Suprapubic skin (tissue), 4 donors: ENCODE measurements at regions not wholly inside any gene's neighbourhood (a gene's known extent, or its start where the extent isn't known, plus 50 kb on each side); places are given as distances from the start of the nearest gene placed in this dataset.

Experiments used
- DNase-seq, 2 donors: peaks; one replicate each; pipeline ENCODE4 v3.0.0-alpha.2; 2019; ENCODE audit warnings: low spot score in 2 of 2
- H3K27ac ChIP-seq: fragments of 200-600 bp; sonication (generic); one replicate; pipeline ENCODE4 v1.5.1; 2019
- H3K27me3 ChIP-seq: fragments of 200-600 bp; sonication (generic); one replicate; pipeline ENCODE4 v1.5.1; 2019
- H3K36me3 ChIP-seq: fragments of 200-600 bp; sonication (generic); one replicate; pipeline ENCODE4 v1.5.1; 2019
- H3K4me1 ChIP-seq: fragments of 200-600 bp; sonication (generic); one replicate; pipeline ENCODE4 v1.5.1; 2019
- H3K4me3 ChIP-seq: fragments of 200-600 bp; sonication (generic); one replicate; pipeline ENCODE4 v1.5.1; 2019; ENCODE audit warnings: mild to moderate bottlenecking
- H3K9me3 ChIP-seq: fragments of 200-600 bp; sonication (generic); one replicate; pipeline ENCODE4 v1.5.1; 2019
- EP300 ChIP-seq: sonication (generic); formaldehyde crosslinking; IDR thresholded peaks from one replicate; pipeline ENCODE4 v1.6.1; 2017; ENCODE audit warnings: antibody characterized with exemption
- POLR2A ChIP-seq, 2 donors: fragments of 450-650 bp; IDR thresholded peaks; one replicate each; pipeline ENCODE4 v1.6.1; 2017; ENCODE audit warnings: antibody characterized with exemption in 2 of 2, mild to moderate bottlenecking in 2 of 2, moderate library complexity in 2 of 2
- POLR2AphosphoS5 ChIP-seq, 3 donors: sonication (generic); formaldehyde crosslinking; IDR thresholded peaks; one replicate each; pipeline ENCODE4 v1.6.1; 2017; ENCODE audit warnings: antibody characterized with exemption in 3 of 3
- WGBS: methylation state at CpG from one replicate; pipeline ENCODE4 v1.1.5; 2018; 5-methylcytosine and 5-hydroxymethylcytosine counted together
- TF ChIP-seq, protein P1 (sequence below), 2 donors: fragments of 200-600 bp in 1 of 2; fragments of 450-650 bp in 1 of 2; sonication (generic) in 1 of 2; IDR thresholded peaks; one replicate each; pipeline ENCODE4 v1.5.1; 2016 to 2019; ENCODE audit warnings: antibody characterized with exemption in 2 of 2, mild to moderate bottlenecking in 1 of 2, moderate library complexity in 1 of 2

DNA sequence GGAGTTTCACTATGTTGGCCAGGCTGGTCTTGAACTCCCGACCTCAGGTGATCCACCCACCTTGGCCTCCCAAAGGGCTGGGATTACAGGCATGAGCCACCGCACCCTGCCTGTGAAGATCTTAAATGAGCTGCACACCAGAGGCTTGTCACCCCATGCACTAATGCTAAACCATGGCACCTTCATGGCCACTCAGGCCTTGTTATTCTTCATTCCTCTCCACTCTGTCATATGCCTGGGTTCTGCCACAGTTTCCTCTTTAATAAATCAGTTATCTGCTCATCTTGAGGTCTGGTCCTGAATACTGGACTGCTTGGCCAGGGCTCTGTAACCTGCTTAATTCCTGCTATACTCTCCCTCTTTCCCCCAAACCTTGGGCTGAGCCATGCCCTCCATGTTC lies 104.3 kb upstream of the FOXN2 start:
- Histone ChIP-seq H3K36me3 (no peaks in the 10 kb centered on the region), H3K27me3 (no peaks in the 10 kb centered on the region), H3K4me1 (peaks cover 15% of the 10 kb centered on the region), H3K4me3 (no peak overlapping the region), H3K9me3 (no peaks in the 10 kb centered on the region), H3K27ac (no peak overlapping the region)
- DNase-seq = no peak
- TF ChIP-seq, protein P1, sequence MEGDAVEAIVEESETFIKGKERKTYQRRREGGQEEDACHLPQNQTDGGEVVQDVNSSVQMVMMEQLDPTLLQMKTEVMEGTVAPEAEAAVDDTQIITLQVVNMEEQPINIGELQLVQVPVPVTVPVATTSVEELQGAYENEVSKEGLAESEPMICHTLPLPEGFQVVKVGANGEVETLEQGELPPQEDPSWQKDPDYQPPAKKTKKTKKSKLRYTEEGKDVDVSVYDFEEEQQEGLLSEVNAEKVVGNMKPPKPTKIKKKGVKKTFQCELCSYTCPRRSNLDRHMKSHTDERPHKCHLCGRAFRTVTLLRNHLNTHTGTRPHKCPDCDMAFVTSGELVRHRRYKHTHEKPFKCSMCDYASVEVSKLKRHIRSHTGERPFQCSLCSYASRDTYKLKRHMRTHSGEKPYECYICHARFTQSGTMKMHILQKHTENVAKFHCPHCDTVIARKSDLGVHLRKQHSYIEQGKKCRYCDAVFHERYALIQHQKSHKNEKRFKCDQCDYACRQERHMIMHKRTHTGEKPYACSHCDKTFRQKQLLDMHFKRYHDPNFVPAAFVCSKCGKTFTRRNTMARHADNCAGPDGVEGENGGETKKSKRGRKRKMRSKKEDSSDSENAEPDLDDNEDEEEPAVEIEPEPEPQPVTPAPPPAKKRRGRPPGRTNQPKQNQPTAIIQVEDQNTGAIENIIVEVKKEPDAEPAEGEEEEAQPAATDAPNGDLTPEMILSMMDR (IDR thresholded peaks at IDR 0.05) = no peak
- TF ChIP-seq EP300 (no peak), POLR2A (IDR thresholded peaks at IDR 0.05) (no peak), POLR2AphosphoS5 (IDR thresholded peaks at IDR 0.05) (no peak)
- WGBS = 95% methylated on average over 2 of the region's 2 CpGs

DNA sequence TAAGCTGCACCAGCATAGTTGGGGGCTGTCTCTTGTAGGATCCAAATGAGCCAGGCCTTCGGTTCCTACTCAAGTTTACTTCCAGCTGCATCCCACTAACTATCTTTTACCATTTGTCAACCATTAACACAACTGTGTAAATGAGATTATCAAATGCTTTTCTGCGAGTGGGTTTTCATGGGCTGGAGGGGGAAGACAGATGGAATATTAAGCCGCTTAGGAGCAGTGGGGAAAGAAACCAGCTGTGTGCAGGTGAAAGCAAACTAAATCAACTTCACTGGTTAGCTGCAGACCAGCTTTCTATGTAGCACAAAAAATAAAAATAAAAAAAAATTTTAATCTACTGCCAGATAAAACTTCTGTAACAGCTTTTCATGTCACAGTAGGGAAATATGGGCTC lies 100.8 kb upstream of the FOXN2 start:
- Histone ChIP-seq H3K36me3 (no peaks in the 10 kb centered on the region), H3K9me3 (no peaks in the 10 kb centered on the region), H3K4me3 (no peak overlapping the region), H3K4me1 (peaks cover 15% of the 10 kb centered on the region), H3K27ac (no peak overlapping the region), H3K27me3 (no peaks in the 10 kb centered on the region)
- 86% methylated on average over 3 of the region's 3 CpGs for WGBS
- DNase-seq = no peak
- TF ChIP-seq POLR2A (IDR thresholded peaks at IDR 0.05) (no peak), EP300 (no peak), POLR2AphosphoS5 (IDR thresholded peaks at IDR 0.05) (no peak)
- TF ChIP-seq, protein P1 (IDR thresholded peaks at IDR 0.05) = no peak

DNA sequence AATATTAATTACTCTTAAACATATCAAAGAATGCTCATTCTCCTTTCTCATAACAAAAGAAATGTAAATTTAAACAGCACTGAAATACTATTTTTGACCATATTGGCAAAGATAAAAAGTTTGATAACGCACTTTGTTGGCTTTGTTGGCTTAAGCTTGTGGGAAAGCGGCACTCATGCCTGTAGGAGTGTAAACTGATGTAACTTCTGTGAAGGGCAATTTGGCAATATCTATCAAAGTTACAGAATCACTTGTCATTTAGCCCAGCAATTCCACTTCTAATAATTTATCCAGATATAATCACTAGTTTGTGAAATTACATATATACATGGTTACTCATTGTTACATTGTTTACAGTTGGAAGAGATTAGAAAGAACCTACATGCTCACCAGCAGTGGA lies 96.3 kb upstream of the FOXN2 start:
- no peak overlapping the region for H3K4me3 ChIP-seq
- no peaks in the 10 kb centered on the region for H3K4me1 ChIP-seq
- 87% methylated on average over 2 of the region's 2 CpGs for WGBS
- no peak overlapping the region for H3K27ac ChIP-seq
- no peaks in the 10 kb centered on the region for H3K9me3 ChIP-seq
- DNase-seq = no peak
- H3K36me3 ChIP-seq = no peaks in the 10 kb centered on the region
- no peaks in the 10 kb centered on the region for H3K27me3 ChIP-seq
- TF ChIP-seq POLR2AphosphoS5 (IDR thresholded peaks at IDR 0.05) = no peak
- no peak for TF ChIP-seq EP300
- TF ChIP-seq POLR2A (IDR thresholded peaks at IDR 0.05) = no peak
- TF ChIP-seq, protein P1 (IDR thresholded peaks at IDR 0.05) = no peak

DNA sequence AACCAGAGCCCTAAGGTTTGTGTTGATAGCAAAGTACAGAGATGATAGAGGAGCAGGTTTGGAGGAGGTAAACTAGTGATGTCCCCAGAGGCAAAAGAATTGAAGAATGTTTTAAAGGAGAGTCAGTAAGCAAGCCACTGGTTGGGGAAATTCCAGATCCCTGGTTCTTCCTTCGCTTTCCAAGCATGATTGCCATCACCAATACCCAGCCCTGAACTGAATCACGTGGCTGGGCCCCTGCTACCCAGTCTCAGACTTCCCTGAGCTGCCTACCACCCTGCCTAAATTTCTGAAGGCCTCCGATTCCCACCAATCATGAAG lies 95.3 kb upstream of the FOXN2 start:
- H3K27me3 ChIP-seq = no peaks in the 10 kb centered on the region
- no peaks in the 10 kb centered on the region for H3K4me1 ChIP-seq
- DNase-seq = no peak
- TF ChIP-seq POLR2AphosphoS5 (IDR thresholded peaks at IDR 0.05) (no peak), POLR2A (IDR thresholded peaks at IDR 0.05) (no peak), EP300 (no peak)
- TF ChIP-seq, protein P1 (IDR thresholded peaks at IDR 0.05) = no peak
- no peaks in the 10 kb centered on the region for H3K36me3 ChIP-seq
- no peak overlapping the region for H3K4me3 ChIP-seq
- 76% methylated on average over 3 of the region's 3 CpGs for WGBS
- no peaks in the 10 kb centered on the region for H3K9me3 ChIP-seq
- H3K27ac ChIP-seq = no peak overlapping the region

DNA sequence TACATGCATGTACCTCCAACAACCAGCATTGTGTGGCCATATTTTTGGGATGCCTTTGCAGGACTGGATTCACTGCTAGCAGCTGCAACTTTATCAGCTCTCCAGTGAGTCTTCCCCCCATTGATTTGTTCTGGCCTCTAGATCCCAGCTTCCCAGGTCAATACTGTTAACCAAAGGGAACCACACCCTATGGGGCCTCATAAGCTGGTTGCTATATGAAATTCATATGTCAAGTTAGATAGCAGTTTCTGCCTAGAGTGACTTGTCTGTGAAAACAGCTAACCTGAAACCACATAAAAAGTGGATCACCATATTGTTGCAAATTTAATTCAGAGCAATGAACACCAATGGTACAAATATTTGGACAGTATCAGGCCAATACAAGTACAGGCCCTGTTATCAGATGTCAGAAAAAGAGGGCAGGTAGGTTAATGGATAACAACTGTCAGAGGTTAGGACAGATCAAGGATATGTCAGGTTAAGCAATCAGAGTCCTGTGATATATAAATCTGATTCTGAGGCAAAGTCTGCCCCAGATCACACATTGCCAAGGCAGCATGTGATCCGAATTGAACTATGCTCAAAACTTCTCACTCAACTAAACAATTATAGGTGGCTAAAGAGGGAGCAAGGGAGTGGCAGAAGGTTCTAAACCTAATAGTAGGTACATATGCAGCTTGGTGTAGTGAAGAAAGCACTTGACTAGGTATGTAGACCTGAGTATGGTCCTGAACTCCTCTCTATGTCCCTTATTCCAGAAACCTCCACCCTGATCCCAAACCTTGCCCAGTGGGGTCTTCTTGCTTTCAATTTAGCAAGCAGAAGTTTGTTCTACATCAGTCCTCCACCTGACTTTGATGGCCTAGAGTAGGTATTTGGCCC lies 94.7 kb upstream of the FOXN2 start:
- DNase-seq = no peak
- 81% methylated on average over 1 of the region's 1 CpG for WGBS
- Histone ChIP-seq H3K36me3 (no peaks in the 10 kb centered on the region), H3K4me3 (no peak overlapping the region), H3K27me3 (no peaks in the 10 kb centered on the region), H3K9me3 (no peaks in the 10 kb centered on the region), H3K27ac (no peak overlapping the region), H3K4me1 (no peaks in the 10 kb centered on the region)
- TF ChIP-seq, protein P1 (IDR thresholded peaks at IDR 0.05) = no peak
- no peak for TF ChIP-seq EP300
- no peak for TF ChIP-seq POLR2A (IDR thresholded peaks at IDR 0.05)
- TF ChIP-seq POLR2AphosphoS5 (IDR thresholded peaks at IDR 0.05) = no peak
